ENCODE measurements at regions not wholly inside any gene's neighbourhood (a gene's known extent, or its start where the extent isn't known, plus 50 kb on each side); places are given as distances from the start of the nearest gene placed in this dataset.

DNA sequence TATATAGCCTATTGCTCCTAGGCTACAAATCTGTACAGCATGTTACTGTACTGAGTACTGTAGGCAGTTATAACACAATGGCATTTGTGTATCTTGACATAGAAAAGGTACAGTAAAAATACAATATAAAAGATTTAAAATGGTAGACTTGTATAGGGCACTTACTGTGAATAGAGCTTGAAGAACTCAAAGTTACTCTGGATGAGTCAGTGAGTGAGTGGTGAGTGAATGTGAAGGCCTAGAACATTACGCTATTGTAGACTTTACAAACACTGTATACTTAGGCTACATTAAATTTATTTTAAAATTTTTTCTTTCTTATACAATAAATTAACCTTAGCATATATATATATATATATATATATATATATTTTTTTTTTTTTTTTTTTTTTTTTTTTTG lies 140.0 kb upstream of the UBE2E1 start:
- DNase-seq: no peak

GRCh38 chr3:23666818-23667217 lies 138.9 kb upstream of the UBE2E1 start:
- no peak for DNase-seq

DNA sequence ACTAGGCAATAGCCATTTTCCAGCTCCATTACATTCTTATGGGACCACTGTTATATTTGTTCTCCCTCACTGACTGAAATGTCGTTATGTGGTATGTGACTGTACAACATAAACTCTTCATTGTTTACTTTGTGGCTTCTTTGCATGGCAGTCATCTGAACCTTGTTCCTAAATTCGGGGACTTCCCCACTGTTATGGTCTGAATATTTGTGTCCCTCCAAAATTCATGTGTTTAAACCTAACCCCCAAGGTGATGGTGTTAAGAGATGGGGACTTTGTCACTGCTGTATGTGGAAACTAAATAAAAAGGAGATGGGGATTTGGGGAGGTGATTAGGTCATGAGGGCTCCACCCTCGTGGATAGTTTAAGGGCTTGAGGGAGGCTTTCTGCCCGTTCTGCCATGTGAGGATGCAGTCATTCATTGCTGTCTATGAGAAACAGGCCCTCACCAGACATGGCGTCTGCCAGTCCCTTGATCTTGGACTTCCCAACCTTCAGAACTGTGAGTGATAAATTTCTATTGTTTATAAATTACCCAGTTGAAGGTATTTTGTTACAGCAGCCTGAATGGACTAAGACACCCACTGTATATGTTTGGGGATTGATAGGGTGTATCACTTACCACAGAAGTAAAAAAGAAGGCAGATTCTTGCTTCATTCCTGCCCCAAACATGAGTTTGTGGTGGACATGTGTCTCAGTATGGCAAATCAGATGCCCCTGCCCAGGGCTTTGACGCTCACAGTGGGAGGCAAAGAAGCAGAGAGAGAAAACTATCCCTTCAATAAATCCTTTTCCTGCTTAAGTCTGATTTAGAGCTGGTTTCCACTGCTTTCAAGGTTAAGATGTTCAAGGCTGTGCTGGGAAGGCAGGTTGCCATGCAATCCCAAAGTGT lies 138.0 kb upstream of the UBE2E1 start:
- DNase-seq: no peak

GRCh38 chr3:23668430-23668904 lies 137.3 kb upstream of the UBE2E1 start:
- DNase-seq: no peak

DNA sequence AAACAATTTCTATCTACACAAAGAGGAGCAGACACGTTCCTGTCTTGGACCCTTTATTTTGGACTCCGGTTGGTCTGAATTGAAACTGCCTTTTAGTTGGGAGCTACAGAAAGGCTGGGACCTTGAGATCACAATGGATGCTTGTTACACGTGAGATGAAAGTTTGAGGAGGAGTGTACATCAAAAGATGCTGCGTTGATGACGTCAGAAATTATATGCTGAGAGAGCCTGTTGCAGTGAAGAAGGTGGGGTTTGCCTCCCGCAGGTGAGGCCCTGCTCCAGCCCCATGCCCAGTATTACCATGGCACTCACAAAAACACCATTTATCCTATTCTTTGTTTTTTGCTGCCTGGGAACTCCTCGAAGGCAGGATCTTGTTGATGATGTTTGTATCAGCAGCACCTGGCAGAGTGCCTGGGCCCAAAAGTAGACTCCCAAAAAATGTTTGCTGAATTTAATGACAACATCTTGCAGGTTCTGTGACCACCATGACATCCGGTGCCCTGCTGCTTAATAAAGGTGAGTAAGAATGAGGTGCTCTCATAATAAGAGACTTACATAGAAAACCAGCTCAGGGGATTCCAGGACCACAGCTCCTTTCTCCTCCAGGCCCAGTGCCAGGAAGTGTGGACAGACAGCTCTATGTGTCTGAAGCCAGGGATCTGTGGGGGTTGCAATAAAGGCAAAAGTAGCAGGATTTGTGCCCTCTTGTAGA lies 136.1 kb upstream of the UBE2E1 start:
- DNase-seq: no peak

- no peak for DNase-seq
Observed at GRCh38 chr3:23671851-23672589, 133.7 kb upstream of the UBE2E1 start.

GRCh38 chr3:23672628-23673027 lies 133.1 kb upstream of the UBE2E1 start:
- DNase-seq: no peak

DNA sequence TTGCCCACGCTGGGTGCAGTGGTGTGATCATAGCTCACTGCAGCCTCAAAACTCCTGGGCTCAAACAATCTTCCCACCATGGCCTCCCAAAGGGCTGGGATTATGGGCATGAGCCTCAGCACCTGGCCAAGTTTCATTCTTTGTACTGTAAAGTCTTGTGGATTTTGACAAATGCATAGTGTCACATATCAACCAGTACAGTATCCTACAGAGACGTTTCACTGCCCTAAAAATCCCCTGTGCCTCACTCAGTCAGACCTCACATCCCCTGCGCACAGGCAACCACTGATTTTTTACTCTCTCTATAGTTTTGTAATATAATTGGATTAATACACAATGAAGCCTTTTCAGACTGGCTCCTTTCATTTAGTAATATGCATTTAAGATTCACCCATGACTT lies 130.7 kb upstream of the UBE2E1 start:
- DNase-seq: no peak

DNA sequence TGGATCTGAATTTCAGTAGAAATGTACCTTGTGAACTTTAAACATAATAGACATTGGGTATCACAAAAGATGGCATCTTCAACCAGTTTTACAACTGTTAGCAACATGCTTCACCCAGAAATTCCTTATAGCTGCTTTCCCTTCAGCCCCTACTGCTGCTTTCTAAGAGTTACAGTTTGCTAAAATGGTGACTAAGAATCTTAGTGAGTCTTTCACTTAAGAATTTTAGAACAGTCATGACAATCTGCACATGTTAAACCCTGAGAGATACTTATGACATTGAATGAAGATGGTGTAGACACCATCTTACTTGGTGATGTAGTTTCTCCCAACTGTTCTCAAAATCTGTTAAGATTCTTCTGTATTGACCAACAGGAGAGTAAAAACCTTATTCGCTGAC lies 129.7 kb upstream of the UBE2E1 start:
- DNase-seq: no peak

DNA sequence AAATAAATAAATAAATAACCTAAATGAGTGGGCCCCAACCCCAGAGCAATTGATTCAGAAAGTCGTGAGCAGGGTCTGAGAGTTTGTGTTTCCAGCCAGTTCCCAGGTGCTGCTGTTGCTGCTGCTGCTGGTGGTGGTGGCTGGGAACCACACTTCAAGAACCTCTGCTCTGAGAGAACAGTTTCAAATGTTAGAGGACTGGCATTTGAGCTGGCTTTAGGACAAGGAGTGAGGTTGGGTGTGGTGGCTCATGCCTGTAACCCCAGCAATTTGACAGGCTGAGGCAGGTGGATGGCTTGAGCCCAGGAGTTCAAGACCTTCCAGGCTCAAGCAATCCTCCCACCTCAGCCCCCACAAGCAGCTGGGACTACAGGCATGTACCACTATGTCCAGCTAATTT lies 123.1 kb upstream of the UBE2E1 start:
- DNase-seq: no peak

DNA sequence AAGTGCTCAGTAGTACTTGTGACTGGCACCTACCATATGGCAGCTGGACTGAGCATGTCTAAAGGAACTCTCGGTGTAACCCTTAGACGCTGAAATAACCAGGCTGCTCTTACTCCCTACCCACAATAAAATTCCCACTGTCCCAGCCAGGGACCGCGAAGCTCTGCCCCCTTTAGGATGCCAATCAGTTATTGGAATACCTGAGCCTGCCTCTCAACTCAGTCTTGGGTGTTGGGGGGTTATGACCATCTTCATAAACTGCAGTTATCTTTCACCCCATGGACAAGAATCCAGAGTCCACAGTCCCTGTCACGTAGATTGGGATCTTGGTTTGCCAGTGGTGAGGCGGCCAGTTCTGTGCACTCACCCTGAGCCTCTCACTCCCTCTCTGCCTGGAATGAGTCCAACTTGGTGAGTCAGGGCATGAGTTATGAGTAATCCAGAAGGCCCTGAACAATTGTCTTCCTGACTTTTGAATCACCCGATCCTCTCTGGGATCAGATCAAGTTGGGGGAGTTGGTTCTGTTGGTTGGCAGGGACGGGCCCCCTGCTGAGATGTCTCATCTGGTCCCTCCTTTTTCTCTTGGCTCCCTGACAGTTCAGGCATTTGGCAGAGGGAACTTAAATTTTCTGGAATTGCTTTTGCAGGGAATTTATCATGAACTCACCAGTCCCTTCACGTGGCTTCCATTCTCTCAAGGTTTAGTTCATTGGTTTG lies 120.1 kb upstream of the UBE2E1 start:
- no peak for DNase-seq

GRCh38 chr3:23686519-23686918 lies 119.2 kb upstream of the UBE2E1 start:
- no peak for DNase-seq

DNA sequence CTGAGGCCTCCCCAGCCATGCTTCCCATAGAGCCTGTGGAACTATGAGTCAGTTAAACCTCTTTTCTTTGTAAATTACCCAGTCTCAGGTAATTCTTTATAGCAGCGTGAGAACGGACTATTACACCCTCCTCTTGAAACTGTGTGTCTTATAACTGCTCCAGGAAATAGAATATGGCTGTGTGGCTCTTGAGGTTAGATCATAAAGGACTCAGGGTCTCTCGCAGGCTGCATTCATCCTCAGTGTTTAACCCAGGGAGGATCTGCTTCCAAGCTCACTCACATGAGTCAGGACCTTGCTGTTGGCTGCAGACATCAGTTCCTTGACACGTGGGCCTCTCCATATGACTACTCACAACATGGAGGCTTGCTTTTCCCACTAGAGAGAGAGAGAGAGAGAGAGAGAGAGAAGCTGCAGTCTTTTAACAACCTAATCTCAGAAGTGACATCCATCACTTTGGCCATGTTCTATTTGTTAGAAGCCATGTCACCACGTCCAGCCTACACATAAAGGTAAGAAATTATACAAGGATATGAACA lies 114.3 kb upstream of the UBE2E1 start:
- no peak for DNase-seq

DNA sequence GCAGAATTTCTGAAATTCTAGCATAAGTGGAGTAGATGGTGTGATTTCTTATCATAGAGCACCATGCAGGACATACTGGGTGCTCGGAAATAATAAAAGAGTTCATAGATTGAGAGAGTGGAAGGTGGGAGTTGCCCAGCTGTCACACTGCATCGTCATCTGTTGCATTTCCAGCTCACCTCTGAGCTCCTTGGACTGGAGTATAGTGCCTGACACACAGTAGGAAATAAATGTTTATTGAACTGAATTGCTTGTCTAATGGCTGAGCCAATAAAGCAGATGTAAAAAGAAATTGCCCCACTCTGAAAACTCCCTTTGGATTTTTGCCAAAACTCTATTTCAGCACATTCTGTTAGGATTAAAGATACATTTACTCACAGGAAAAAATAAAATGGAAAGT lies 108.9 kb upstream of the UBE2E1 start:
- no peak for DNase-seq

DNA sequence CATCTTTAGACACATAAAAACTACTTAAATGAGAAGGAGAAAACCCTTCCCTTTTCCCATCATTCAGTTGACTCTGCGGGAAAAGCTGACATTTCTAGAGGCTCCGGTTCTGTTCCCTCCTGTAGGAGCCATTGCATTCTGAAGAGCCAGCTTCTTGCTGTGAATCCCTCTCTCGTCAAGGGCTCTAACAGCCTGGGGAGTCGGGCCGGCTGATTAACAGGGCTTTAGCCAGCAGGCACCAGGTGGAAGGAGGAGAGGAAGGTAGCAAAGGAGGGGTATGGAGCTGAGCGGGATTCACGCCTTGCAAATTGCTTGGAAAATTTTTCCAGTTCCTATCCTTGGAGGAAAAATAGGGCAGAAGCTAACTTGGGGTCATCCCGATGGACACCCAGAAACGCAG lies 108.3 kb upstream of the UBE2E1 start:
- DNase-seq: no peak

- no peak for DNase-seq
Observed at GRCh38 chr3:23698652-23699313, 107.0 kb upstream of the UBE2E1 start.

- no peak for DNase-seq
Observed at GRCh38 chr3:23700616-23701015, 105.1 kb upstream of the UBE2E1 start.

- no peak for DNase-seq
Observed at GRCh38 chr3:23701716-23702597, 103.8 kb upstream of the UBE2E1 start.

DNA sequence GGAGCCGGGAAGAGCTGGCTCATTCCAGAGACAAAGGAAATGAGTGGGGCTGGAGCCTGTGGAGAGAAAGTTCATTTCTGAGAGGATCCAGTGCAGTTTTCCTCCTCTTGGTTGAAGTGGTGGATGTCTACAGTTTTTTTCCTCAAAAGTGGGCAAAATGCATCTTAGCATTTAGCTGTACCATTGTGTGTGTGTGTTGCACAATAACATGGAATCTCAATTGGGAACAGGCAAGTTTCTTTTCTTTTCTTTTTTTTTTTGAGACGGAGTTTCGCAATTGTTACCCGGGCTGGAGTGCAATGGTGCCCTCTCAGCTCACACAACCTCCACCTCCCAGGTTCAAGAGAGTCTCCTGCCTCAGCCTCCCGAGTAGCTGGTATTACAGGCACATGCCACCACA lies 101.5 kb upstream of the UBE2E1 start:
- DNase-seq: no peak

DNA sequence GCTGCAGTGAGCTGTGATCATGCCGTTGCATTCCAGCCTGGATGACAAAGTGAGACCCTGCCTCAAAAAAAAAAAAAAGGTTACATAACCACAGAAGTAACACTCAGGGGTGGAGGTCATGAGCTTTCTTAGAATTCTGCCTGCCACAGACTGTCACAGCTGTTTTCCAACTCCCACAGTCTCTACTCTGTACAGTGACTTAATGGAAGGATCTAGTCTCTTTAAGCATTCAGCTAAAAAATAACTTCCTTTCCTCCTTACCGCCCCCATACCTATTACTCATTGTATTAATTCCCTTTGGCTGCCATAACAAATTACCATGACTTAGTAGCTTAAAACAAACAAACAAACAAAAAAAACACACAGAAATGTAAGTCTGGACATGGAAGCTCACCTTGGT lies 99.6 kb upstream of the UBE2E1 start:
- no peak for DNase-seq

DNA sequence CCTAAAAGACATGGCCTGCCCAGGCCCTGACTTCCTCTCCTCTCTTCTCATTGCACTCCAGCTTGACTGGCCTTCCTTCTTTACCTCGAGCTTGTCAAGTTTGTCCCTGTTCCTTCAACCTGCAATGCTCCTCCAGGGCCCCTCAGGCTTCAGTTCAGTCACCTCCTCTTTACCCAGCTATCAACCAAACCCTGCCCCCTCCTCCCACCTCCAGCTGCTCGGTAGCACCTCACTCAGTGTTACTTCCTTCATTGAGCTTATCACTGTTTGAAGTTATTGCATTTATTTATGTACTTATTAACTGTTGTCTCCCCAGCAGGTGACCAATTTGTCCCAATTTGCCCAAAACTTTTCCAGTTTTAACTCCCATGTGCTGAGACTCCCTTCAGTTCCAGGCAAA lies 95.8 kb upstream of the UBE2E1 start:
- DNase-seq: no peak

Data from AML-193 (cell line).